HepG2 (cell line): ENCODE measurements at regions not wholly inside any gene's neighbourhood (a gene's known extent, or its start where the extent isn't known, plus 50 kb on each side); places are given as distances from the start of the nearest gene placed in this dataset.

Experiments used
- ATM ChIP-seq: fragments of 450-650 bp; IDR thresholded peaks from 2 replicates; pipeline ENCODE4 v1.7.1; 2017; ENCODE audit warnings: mild to moderate bottlenecking, borderline replicate concordance
- CEBPG ChIP-seq: IDR thresholded peaks from 2 replicates; pipeline ENCODE4 v1.6.1; 2016
- NFYC ChIP-seq: IDR thresholded peaks from 2 replicates; pipeline ENCODE4 v1.6.1; 2016; ENCODE audit warnings: missing genetic modification reagents, missing compliant biosample characterization
- PITX1 ChIP-seq: sonication (generic); formaldehyde crosslinking; IDR thresholded peaks from 2 replicates; pipeline ENCODE4 v1.5.1; 2020; ENCODE audit warnings: mild to moderate bottlenecking, missing genetic modification reagents
- RERE ChIP-seq: IDR thresholded peaks from 2 replicates; pipeline ENCODE4 v1.6.1; 2016; ENCODE audit warnings: low read depth, missing genetic modification reagents, missing compliant biosample characterization
- RFXAP ChIP-seq: sonication (generic); formaldehyde crosslinking; IDR thresholded peaks from 2 replicates; pipeline ENCODE4 v1.4.0; 2020; ENCODE audit warnings: missing genetic modification reagents, borderline replicate concordance
- WIZ ChIP-seq: sonication (generic); formaldehyde crosslinking; IDR thresholded peaks from 2 replicates; pipeline ENCODE4 v1.5.1; 2020; ENCODE audit warnings: mild to moderate bottlenecking, missing genetic modification reagents
- ZBTB10 ChIP-seq: sonication (generic); formaldehyde crosslinking; IDR thresholded peaks from 2 replicates; pipeline ENCODE4 v1.4.0; 2020; ENCODE audit warnings: missing genetic modification reagents, borderline replicate concordance
- ZBTB42 ChIP-seq: sonication (generic); formaldehyde crosslinking; IDR thresholded peaks from 2 replicates; pipeline ENCODE4 v1.5.0; 2020; ENCODE audit warnings: mild to moderate bottlenecking, missing genetic modification reagents
- ZNF260 ChIP-seq: sonication (generic); formaldehyde crosslinking; IDR thresholded peaks from 2 replicates; pipeline ENCODE4 v1.4.0; 2020; ENCODE audit warnings: missing genetic modification reagents, low read depth, mild to moderate bottlenecking, borderline replicate concordance
- ZNF557 ChIP-seq: sonication (generic); formaldehyde crosslinking; IDR thresholded peaks from 2 replicates; pipeline ENCODE4 v1.4.0; 2020; ENCODE audit warnings: missing genetic modification reagents
- TF ChIP-seq, protein P1 (sequence below): sonication (generic); formaldehyde crosslinking; IDR thresholded peaks from 2 replicates; pipeline ENCODE4 v1.4.0; 2020; ENCODE audit warnings: missing genetic modification reagents
- TF ChIP-seq, protein P2 (sequence below), 2 experiments: sonication (generic) in 1 of 2; formaldehyde crosslinking in 1 of 2; IDR thresholded peaks; 2 replicates each; pipeline versions ENCODE4 v1.4.0 to v1.6.1; 2016 to 2020; ENCODE audit warnings: borderline replicate concordance in 1 of 2, low read depth in 1 of 2, mild to moderate bottlenecking in 1 of 2, missing genetic modification reagents in 1 of 2

DNA sequence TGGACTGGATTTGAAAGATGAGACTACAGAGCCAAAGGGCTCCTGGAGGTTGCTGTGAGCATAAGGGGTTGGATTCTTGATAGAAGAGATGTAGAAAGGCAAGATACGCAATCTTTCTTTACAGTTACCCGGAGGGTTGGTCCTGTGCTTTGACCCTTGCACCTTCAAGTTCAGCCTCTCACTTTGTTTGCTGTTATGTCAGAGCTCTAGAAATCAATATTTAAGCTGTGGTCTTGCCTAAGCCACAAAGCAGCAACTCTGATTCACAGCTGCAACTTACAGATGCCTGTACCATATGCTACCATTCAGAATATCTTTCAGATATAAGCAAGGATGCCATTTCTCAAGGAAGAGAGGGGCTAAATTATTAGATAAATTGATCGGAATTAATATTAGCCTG lies 943.1 kb upstream of the LRRTM1 start (continued):
- TF ChIP-seq RERE (CRISPR knock-in tag) (0 out of 2 replicates have a peak, but pooled peaks have one; percentile 27), PITX1 (CRISPR knock-in tag) (peak; percentile 43; the same call in 1 of the 2 replicates), ZNF557 (CRISPR knock-in tag) (no peak), RFXAP (CRISPR knock-in tag) (no peak), ZBTB42 (CRISPR knock-in tag) (no peak), NFYC (CRISPR knock-in tag) (no peak), ZNF260 (CRISPR knock-in tag) (no peak), WIZ (CRISPR knock-in tag) (no peak), ATM (no peak), ZBTB10 (no peak), CEBPG (peak; percentile 71)
- TF ChIP-seq, protein P1, sequence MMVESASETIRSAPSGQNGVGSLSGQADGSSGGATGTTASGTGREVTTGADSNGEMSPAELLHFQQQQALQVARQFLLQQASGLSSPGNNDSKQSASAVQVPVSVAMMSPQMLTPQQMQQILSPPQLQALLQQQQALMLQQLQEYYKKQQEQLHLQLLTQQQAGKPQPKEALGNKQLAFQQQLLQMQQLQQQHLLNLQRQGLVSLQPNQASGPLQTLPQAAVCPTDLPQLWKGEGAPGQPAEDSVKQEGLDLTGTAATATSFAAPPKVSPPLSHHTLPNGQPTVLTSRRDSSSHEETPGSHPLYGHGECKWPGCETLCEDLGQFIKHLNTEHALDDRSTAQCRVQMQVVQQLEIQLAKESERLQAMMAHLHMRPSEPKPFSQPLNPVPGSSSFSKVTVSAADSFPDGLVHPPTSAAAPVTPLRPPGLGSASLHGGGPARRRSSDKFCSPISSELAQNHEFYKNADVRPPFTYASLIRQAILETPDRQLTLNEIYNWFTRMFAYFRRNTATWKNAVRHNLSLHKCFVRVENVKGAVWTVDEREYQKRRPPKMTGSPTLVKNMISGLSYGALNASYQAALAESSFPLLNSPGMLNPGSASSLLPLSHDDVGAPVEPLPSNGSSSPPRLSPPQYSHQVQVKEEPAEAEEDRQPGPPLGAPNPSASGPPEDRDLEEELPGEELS (CRISPR knock-in tag) = peak; percentile 45
- TF ChIP-seq, protein P2, sequence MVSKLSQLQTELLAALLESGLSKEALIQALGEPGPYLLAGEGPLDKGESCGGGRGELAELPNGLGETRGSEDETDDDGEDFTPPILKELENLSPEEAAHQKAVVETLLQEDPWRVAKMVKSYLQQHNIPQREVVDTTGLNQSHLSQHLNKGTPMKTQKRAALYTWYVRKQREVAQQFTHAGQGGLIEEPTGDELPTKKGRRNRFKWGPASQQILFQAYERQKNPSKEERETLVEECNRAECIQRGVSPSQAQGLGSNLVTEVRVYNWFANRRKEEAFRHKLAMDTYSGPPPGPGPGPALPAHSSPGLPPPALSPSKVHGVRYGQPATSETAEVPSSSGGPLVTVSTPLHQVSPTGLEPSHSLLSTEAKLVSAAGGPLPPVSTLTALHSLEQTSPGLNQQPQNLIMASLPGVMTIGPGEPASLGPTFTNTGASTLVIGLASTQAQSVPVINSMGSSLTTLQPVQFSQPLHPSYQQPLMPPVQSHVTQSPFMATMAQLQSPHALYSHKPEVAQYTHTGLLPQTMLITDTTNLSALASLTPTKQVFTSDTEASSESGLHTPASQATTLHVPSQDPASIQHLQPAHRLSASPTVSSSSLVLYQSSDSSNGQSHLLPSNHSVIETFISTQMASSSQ (IDR thresholded peaks at IDR 0.05; ENCODE audit: low read depth) = no peak
- TF ChIP-seq, protein P2 (CRISPR knock-in tag; IDR thresholded peaks at IDR 0.05; ENCODE audit: borderline replicate concordance) = no peak
